Ascending aorta (tissue), 2 donors: ENCODE measurements at regions not wholly inside any gene's neighbourhood (a gene's known extent, or its start where the extent isn't known, plus 50 kb on each side); places are given as distances from the start of the nearest gene placed in this dataset.

ENCODE experiments used
- DNase-seq, 2 donors: peaks; one replicate each; pipeline ENCODE4 v3.0.0-alpha.2; 2019; ENCODE audit warnings: low spot score in 2 of 2
- H3K27ac ChIP-seq, 2 donors: fragments of 200-600 bp; sonication (generic); one replicate each; pipeline ENCODE4 v1.5.1; 2016 to 2017; ENCODE audit warnings: mild to moderate bottlenecking in 1 of 2
- H3K27me3 ChIP-seq: fragments of 200-600 bp; sonication (generic); one replicate; pipeline ENCODE4 v1.5.1; 2017
- H3K36me3 ChIP-seq, 2 donors: fragments of 200-600 bp; sonication (generic); one replicate each; pipeline ENCODE4 v1.5.1; 2016
- H3K4me1 ChIP-seq, 2 donors: fragments of 200-600 bp; sonication (generic); one replicate each; pipeline ENCODE4 v1.5.1; 2016 to 2017; ENCODE audit warnings: mild to moderate bottlenecking in 1 of 2
- H3K4me3 ChIP-seq, 2 donors: fragments of 200-600 bp; sonication (generic); one replicate each; pipeline ENCODE4 v1.5.1; 2016 to 2017; ENCODE audit warnings: mild to moderate bottlenecking in 1 of 2
- H3K9me3 ChIP-seq, 2 donors: fragments of 200-600 bp; sonication (generic); one replicate each; pipeline ENCODE4 v1.5.1; 2016
- intact Hi-C: fragments of 100-400 bp; cut with DNase I; formaldehyde crosslinking; loops from one replicate; pipeline ENCODE4 v1.15.1; 2023
- TF ChIP-seq, protein P1 (sequence below), 3 experiments: fragments of 200-600 bp in 2 of 3; fragments of 450-650 bp in 1 of 3; sonication (generic) in 2 of 3; IDR thresholded peaks; one replicate each; pipeline ENCODE4 v1.5.1; 2016 to 2019; ENCODE audit warnings: antibody characterized with exemption in 3 of 3, mild to moderate bottlenecking in 1 of 3, moderate library complexity in 1 of 3

DNA sequence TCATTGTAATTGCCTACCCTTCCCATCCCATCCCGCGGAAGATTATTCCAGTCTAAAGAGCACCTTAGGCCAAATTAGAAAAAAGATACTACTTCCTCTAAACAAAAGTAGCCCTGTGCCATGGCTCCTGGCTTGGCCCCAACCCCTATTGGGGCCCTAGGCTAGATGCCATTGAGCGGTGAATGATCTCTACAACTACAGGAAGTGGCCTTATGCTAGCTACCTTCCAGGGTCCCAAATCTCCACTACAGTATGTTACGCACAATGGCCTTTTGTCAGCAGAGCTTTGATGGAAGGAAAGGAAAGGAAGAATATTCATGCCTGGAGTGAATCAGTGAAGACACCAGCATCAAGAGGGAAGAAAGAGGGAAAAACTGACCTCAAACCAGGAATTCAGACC, 73.3 kb upstream of the OSMR start:
- intact Hi-C loops = no loop called here
- H3K4me3 ChIP-seq = no peak overlapping the region
- TF ChIP-seq, protein P1, sequence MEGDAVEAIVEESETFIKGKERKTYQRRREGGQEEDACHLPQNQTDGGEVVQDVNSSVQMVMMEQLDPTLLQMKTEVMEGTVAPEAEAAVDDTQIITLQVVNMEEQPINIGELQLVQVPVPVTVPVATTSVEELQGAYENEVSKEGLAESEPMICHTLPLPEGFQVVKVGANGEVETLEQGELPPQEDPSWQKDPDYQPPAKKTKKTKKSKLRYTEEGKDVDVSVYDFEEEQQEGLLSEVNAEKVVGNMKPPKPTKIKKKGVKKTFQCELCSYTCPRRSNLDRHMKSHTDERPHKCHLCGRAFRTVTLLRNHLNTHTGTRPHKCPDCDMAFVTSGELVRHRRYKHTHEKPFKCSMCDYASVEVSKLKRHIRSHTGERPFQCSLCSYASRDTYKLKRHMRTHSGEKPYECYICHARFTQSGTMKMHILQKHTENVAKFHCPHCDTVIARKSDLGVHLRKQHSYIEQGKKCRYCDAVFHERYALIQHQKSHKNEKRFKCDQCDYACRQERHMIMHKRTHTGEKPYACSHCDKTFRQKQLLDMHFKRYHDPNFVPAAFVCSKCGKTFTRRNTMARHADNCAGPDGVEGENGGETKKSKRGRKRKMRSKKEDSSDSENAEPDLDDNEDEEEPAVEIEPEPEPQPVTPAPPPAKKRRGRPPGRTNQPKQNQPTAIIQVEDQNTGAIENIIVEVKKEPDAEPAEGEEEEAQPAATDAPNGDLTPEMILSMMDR (IDR thresholded peaks at IDR 0.05) = no peak
- no peaks in the 10 kb centered on the region for H3K36me3 ChIP-seq
- H3K27ac ChIP-seq = no peak overlapping the region
- no peaks in the 10 kb centered on the region for H3K9me3 ChIP-seq
- no peak for DNase-seq
- no peaks in the 10 kb centered on the region for H3K27me3 ChIP-seq
- no peaks in the 10 kb centered on the region for H3K4me1 ChIP-seq

DNA sequence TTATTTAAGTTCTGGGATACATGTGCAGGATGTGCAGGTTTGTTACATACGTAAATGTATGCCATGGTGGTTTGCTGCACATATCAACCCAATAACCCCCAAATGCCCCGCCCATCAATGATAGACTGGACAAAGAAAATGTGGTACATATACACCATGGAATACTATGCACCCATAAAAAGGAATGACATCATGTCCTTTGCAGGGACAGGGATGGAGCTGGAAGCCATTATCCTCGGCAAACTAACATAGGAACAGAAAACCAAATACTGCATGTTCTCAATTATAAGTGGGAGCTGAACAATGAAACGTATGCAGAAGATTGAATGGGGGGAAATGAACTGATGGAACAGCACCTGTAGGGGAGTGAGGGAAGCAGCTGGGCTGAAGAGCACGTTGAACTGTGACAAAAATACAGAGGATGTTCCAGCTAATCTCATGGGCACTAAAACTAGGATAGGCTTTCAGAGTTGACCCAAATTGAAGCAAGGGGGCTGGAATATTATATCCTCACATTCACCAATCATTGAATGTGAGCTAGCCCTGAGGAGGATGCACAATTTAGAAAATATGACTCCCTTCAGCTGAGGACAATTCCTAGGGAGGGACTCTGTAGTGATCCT, 70.5 kb upstream of the OSMR start:
- no peak overlapping the region for H3K27ac ChIP-seq
- H3K36me3 ChIP-seq = no peaks in the 10 kb centered on the region
- DNase-seq = no peak
- no peaks in the 10 kb centered on the region for H3K4me1 ChIP-seq
- TF ChIP-seq, protein P1 (IDR thresholded peaks at IDR 0.05) = no peak
- no peak overlapping the region for H3K4me3 ChIP-seq
- no peaks in the 10 kb centered on the region for H3K27me3 ChIP-seq
- intact Hi-C loops = no loop called here
- no peaks in the 10 kb centered on the region for H3K9me3 ChIP-seq

DNA sequence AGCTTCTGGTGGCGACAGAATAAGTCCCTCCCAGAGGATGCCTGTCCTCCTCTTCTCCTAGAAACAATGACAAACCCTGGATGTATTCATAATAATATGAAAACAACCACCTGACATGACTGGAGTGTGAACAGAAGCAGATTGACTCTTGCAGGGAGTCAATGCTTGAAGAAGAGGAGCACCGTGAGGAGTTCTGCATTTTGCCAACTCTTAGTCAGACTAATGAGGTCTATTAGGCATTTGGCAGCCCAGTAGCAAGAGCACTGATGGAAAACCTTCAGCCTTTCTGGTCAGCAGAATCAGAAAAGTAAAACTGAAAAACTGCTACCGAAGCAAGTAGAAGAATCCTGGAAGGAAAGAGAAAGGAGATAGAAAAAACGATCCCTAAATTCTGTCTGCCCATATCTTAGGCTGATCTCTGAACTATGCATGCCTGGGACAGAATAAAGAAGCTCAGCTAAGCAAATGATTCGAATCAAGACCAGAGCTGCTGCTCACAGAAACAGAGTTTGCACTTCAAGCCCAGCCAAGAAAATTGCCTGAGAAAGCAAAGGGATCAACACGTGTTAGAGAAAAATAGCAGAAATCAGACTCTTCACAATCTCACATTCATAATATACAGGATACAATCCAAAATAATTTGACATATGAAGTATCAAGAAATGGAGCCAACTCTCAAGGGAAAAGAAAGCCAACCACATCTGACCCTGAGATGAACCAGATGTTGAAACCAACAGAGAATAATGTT, 69.5 kb upstream of the OSMR start:
- no peaks in the 10 kb centered on the region for H3K27me3 ChIP-seq
- H3K9me3 ChIP-seq = no peaks in the 10 kb centered on the region
- H3K36me3 ChIP-seq = no peaks in the 10 kb centered on the region
- no peak overlapping the region for H3K4me3 ChIP-seq
- H3K27ac ChIP-seq = no peak overlapping the region
- H3K4me1 ChIP-seq = no peaks in the 10 kb centered on the region
- intact Hi-C loops = no loop called here
- no peak for DNase-seq
- TF ChIP-seq, protein P1 (IDR thresholded peaks at IDR 0.05) = no peak

DNA sequence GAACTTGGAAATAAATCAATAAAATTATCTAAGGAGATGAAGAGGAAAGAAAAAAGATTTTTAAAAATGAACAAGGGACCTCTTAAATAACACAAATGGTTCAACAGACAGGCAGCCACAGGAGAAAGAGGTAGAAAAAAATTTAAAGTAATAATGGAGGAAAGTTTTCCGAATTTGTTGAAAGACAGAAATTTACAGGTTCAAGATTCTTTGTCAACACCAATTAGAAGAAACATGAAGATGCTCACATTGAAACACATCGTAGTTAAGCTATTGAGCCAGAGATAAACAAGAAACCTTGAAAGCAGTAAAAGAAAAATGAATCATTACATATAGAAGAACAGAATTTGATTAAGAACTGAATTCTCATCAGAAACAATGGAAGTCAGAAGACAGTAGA, 68.7 kb upstream of the OSMR start:
- no peak for DNase-seq
- intact Hi-C loops = no loop called here
- no peak overlapping the region for H3K27ac ChIP-seq
- TF ChIP-seq, protein P1 (IDR thresholded peaks at IDR 0.05) = no peak
- no peak overlapping the region for H3K4me3 ChIP-seq
- no peaks in the 10 kb centered on the region for H3K27me3 ChIP-seq
- no peaks in the 10 kb centered on the region for H3K36me3 ChIP-seq
- H3K9me3 ChIP-seq = no peaks in the 10 kb centered on the region
- no peaks in the 10 kb centered on the region for H3K4me1 ChIP-seq

DNA sequence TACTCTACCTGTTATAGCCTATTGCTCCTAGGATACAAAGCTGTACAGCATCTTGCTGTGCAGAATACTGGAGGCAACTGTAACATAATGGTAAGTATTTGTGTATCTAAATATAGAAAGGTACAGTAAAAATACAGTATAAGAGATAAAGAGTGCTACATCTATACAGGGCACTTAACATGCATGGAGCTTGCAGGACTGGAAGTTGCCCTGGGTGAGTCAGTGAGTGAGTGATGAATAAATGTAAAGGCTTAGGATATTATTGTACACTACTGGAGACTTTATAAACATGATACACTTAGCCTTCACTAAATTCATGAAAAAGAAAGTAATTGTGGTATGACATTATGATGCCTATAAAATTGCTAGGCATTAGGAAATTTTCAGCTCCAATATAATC, 65.5 kb upstream of the OSMR start:
- H3K36me3 ChIP-seq = no peaks in the 10 kb centered on the region
- H3K27me3 ChIP-seq = no peaks in the 10 kb centered on the region
- no peak overlapping the region for H3K4me3 ChIP-seq
- H3K9me3 ChIP-seq = no peaks in the 10 kb centered on the region
- DNase-seq = no peak
- H3K4me1 ChIP-seq = peaks cover 4 to 17% of the 10 kb centered on the region in 2 donors
- TF ChIP-seq, protein P1 (IDR thresholded peaks at IDR 0.05) = no peak
- intact Hi-C loops = no loop called here
- no peak overlapping the region for H3K27ac ChIP-seq
